ENCODE measurements at regions not wholly inside any gene's neighbourhood (a gene's known extent, or its start where the extent isn't known, plus 50 kb on each side); places are given as distances from the start of the nearest gene placed in this dataset.

DNA sequence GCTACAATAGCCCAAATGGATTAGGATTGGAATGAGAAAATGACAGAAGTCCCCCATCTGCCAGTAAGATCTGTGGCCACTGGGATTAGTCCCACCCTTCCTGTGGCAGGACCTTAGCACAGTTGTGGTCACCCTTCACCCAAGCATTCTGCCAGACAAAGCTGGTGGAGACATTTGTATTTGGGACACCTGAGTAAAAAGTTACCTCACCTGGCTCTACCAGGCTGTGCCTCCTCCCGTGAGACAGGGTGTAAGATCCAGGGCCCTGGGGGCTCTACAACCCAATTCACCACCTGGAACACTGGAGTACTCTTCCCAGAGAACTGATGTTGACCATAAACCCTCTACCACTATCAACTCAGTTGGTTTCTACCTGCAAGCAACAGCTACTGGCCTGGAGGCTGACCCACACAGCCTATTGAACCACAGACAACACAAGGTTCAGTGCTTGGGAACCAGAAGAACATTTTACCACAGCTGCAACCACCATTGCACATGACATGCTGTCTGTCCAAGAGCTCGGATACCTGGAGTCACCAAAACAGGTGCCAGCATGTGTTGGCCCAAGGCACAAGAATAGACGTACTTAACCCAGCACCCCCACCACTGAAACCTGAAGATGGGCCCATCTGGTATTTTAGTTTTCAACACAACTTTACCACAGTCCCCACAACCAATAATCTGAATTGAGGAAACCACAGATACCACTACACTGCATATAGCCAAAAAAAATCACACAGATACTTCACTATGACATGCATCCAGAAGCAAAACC is 1686.7 kb downstream of the SI start:
- TF ChIP-seq, protein P1, sequence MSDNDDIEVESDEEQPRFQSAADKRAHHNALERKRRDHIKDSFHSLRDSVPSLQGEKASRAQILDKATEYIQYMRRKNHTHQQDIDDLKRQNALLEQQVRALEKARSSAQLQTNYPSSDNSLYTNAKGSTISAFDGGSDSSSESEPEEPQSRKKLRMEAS (IDR thresholded peaks at IDR 0.05; ENCODE audit: insufficient read depth, insufficient read length) = no peak
- TF ChIP-seq, protein P2, sequence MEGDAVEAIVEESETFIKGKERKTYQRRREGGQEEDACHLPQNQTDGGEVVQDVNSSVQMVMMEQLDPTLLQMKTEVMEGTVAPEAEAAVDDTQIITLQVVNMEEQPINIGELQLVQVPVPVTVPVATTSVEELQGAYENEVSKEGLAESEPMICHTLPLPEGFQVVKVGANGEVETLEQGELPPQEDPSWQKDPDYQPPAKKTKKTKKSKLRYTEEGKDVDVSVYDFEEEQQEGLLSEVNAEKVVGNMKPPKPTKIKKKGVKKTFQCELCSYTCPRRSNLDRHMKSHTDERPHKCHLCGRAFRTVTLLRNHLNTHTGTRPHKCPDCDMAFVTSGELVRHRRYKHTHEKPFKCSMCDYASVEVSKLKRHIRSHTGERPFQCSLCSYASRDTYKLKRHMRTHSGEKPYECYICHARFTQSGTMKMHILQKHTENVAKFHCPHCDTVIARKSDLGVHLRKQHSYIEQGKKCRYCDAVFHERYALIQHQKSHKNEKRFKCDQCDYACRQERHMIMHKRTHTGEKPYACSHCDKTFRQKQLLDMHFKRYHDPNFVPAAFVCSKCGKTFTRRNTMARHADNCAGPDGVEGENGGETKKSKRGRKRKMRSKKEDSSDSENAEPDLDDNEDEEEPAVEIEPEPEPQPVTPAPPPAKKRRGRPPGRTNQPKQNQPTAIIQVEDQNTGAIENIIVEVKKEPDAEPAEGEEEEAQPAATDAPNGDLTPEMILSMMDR (IDR thresholded peaks at IDR 0.05; ENCODE audit: extremely low read depth in 1 of 2, insufficient read depth in 1 of 2, low read depth in 1 of 2, low read length in 2 of 2) = no peak
- TF ChIP-seq GATA2 (IDR thresholded peaks at IDR 0.05; ENCODE audit: insufficient read depth, insufficient read length, low read depth, low read length) = no peak
- TF ChIP-seq POLR2A (IDR thresholded peaks at IDR 0.05; ENCODE audit: low read depth, low read length) = no peak
- TF ChIP-seq POLR2AphosphoS5 (IDR thresholded peaks at IDR 0.05; ENCODE audit: insufficient read depth, low read depth, low read length) = no peak
- no peak for TF ChIP-seq EZH2 (IDR thresholded peaks at IDR 0.05; ENCODE audit: borderline replicate concordance, low read depth, low read length, severe bottlenecking)

Data from endothelial cell of umbilical vein (primary cell).